Smooth muscle cell of the brain vasculature (primary cell): ENCODE measurements at regions not wholly inside any gene's neighbourhood (a gene's known extent, or its start where the extent isn't known, plus 50 kb on each side); places are given as distances from the start of the nearest gene placed in this dataset.
"Not testable (repeated sequence)": the region's sequence is repeated elsewhere in the genome, so short reads cannot be mapped to it uniquely, and the experiment has no call there.

Experiments used
- DNase-seq: peaks from one replicate; pipeline ENCODE4 v3.0.0-alpha.2; 2012; ENCODE audit warnings: low read depth, low spot score

GRCh38 chr1:222948079-222948478 is 133.2 kb downstream of the DISP1 start:
- no peak for DNase-seq

DNA sequence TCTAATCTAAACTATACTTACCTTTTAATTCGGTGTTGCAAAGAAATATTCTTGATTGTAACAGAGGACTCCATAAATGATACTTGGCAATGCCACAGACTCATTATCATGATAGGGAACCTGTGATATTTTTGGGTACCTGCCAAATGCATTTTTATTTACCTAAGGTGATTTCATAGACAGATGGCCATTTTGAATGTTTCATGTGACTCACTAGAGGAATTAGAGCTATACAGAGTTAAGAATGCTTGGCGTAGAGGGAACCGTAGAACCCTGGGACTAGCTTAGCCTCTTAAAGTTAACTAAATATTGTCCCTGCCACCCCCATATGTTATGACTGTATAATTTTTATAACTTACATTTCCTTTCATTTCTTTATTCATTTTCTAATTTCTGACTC is 136.1 kb downstream of the DISP1 start:
- DNase-seq = no peak

- DNase-seq = no peak
Observed at GRCh38 chr1:222953585-222953984, 138.7 kb downstream of the DISP1 start.

DNA sequence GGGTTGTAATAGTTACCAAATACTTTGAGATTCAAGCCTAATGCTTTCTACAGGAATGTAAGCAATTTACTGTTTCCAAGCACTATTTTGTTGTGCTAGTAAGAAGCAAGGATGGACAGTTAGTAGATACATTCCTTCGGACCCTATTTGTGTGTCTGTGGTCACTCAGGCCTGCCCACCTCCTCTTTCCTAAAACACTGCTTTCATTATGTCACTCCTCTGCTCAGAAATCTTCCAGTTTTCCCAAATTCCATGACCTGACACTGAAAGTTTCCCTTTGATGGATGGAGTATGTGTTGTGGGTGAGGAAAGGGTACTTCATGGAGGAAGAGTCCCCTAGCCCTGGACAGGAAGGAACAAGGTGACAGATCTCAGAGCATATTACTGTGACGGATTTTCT is 141.1 kb downstream of the DISP1 start:
- no peak for DNase-seq

- no peak for DNase-seq
Observed at GRCh38 chr1:222956601-222957000, 141.8 kb downstream of the DISP1 start.

- DNase-seq = no peak
Observed at GRCh38 chr1:222967466-222968240, 152.8 kb downstream of the DISP1 start.

DNA sequence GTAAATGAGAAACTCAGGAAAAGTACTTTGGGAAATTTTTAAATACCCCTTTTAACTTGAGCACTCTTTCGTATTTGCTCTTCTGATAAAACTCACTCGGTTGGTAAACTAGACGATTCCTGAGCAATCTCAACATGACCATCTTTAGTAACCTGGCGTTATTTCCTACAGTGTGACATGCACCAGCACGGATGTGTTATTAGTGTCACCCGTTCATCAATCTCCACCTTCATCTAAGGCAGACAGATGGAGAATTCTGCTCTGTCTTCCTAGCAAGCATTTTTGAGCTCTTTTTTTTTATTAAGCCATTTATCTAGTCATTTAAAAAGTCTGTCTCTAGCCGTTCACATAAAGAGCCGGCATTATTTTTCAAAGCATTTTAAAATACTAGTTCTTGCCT is 155.2 kb downstream of the DISP1 start:
- no peak for DNase-seq

- DNase-seq = no peak
Observed at GRCh38 chr1:222970711-222971110, 155.9 kb downstream of the DISP1 start.

DNA sequence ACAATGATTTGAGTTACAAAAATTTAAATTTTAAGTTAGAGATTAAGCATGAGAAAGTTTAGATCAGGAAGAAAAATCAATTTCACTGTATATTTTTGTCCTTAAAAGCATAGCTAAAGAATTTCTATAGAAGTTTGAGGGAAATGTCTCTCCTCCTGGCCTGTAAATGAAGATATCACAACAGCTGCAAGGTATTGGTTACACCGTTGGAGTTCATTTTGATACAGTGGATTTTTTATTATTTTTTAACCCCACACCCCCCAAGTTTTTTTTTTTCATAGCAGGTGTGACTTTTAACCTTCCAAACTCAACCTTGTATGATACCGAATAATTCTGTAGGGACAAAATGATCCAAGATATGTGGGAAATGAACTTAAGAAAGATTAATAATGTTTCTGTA is 156.3 kb downstream of the DISP1 start:
- DNase-seq = no peak

DNA sequence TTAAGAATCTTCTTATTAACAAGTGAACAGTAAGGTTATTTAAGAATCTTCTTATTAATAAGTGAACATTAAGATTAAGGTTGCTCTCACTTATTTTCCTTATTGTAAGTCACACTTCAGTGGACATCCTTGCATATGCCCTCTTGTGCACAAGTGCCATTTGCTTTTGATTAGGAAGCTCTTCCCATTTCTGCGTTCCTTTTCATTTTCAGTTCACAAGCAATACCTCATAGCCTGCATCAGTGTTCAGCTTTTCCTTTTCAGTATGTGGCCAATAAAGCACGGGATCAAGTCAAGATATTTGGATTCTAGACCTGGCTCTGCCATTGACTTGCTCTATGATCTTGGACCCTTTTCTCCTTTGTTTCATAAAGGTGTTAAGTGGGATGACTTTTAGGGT is 158.7 kb downstream of the DISP1 start:
- DNase-seq = no peak

DNA sequence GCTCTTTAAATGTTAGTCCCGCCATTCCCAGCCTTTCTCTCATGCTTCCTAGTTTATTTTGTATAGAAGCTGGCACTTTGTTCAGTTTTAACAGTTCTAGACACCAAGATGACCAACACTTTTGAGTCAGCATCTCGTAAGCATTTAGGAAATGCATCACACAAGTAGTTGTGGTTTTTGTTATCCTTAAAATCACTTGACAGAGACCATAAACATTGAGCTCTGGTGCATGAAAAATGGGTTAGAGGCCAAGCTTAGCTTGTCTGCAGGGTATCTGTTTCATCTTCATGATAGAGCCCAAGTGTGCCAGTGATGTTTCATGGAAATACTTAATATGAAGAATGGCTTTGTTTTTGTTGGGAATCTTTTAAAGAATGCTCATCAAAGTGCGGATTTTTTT is 159.7 kb downstream of the DISP1 start:
- DNase-seq = no peak

GRCh38 chr1:222975472-222976122 is 160.8 kb downstream of the DISP1 start:
- no peak for DNase-seq

DNA sequence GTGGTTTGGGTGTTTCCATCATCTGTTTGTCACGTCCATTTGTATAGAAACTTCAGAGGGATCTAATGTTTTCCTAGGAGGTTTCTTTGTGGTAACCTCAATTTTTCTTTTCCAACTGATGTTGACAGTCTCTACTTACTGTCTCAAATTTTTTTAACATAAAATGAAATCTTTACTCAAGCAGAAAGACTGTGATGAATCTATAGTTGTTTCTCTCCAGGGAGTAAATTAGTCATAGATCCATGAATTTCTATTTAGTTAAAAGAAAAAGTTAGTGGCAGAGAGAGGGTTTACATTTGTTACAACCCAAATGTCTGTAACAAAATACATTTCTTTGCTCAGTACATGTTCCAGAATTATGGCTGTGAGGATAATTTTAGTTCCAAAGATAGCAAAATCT is 161.6 kb downstream of the DISP1 start:
- no peak for DNase-seq

- DNase-seq = not testable (repeated sequence)
Observed at GRCh38 chr1:222977294-222977693, 162.5 kb downstream of the DISP1 start.

DNA sequence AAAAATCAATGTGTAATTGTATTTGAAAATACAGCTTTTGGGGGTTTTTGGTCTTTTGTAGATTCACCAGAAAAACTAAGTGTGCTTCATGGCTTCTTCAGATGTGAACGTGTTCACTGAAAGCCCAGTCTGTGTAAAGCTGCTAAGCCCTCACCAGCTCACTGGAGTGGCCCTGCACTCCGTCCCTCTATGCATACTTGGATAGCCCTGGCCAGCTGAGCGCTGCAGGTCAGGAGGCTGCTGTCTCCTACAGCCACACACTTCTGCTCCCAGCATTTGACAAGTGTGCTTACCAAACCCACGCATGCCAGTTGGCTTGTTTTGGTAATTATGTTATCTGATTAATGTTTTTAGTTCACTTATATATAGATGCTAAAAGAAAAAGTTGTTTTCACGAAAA is 163.5 kb downstream of the TLR5 start:
- DNase-seq = no peak

GRCh38 chr1:222987674-222988076 is 155.4 kb downstream of the TLR5 start:
- DNase-seq = no peak

- DNase-seq = no peak
Observed at GRCh38 chr1:222989443-222989842, 153.6 kb downstream of the TLR5 start.

GRCh38 chr1:222991177-222991576 is 151.9 kb downstream of the TLR5 start:
- no peak for DNase-seq

DNA sequence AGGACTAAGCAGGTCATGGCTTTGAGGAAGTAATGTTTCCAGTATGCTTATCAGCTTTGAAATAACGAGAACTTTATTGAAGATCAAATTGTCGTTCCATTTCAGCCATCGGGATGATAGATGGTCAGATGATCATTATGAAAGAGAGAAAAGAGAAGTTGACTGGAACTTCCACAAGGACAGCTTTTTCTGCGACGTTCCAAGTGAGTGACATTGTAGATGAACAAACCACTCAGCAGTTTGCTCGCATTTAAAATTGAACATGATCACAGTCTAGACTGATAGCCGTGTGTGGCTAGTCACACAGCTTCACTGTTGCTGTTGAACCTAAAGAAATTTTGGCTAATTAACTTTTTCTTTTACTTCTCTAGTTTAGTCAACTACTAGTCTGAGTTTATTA is 151.1 kb downstream of the TLR5 start:
- DNase-seq = no peak

DNA sequence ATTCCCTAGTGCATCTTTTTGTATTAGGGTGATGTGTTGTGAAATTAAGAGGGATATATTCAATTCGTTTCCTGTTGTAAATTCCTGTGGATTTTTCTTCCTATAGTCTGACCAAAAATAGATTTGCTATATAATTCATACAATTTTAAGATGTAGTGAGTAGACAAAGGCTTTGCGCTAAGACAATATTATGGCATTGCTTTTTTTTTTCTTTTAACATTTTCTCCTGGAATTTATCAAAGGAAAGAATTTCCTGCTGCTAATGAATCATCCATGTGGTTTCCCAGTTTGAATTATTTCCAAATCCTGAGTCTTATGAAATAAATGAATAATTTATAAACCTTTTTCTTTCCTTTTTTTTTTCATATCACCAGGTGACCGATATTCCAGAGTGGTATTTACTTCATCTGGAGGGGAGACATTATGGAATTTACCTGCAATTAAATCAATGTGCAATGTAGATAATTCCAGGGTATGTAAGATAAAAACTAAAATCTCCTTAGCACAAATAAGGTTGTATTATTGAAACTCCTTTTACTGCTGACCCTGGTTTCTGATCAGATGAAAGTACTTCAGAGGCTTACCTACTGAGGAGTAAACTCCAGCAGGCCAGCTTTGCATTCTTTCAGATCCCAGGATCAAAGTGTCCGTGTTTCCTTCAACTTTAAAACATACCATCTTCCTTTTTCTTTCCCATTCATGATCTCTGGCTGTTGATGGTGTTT is 148.4 kb downstream of the TLR5 start:
- DNase-seq = no peak

GRCh38 chr1:222995236-222995580 is 147.8 kb downstream of the TLR5 start:
- DNase-seq = no peak

GRCh38 chr1:222995620-222996309 is 147.3 kb downstream of the TLR5 start:
- no peak for DNase-seq
